CD4-positive, CD25-positive, alpha-beta regulatory T cell (primary cell): ENCODE measurements at regions not wholly inside any gene's neighbourhood (a gene's known extent, or its start where the extent isn't known, plus 50 kb on each side); places are given as distances from the start of the nearest gene placed in this dataset.

Experiments used
- ATAC-seq, 2 donors: fragments of 150-1000 bp; cut with Tn5 transposase; one replicate each; pipeline ENCODE4 v1.10.0; 2021; ENCODE audit warnings: low read depth in 2 of 2, moderate number of reproducible peaks in 2 of 2, moderate library complexity in 1 of 2
- DNase-seq, 3 donors: peaks; one replicate each; pipeline versions ENCODE4 v3.0.0 to v3.0.0-alpha.2; 2012 to 2022; ENCODE audit warnings: mixed read lengths in 1 of 3
- H3K27ac ChIP-seq: one replicate; pipeline ENCODE4 v1.7.0; 2013; ENCODE audit warnings: mild to moderate bottlenecking, low read length; ENCODE audit not compliant: insufficient read depth, poor library complexity, severe bottlenecking
- H3K27me3 ChIP-seq: one replicate; pipeline ENCODE4 v1.7.0; 2013; ENCODE audit warnings: low read length; ENCODE audit not compliant: control insufficient read depth, insufficient read depth
- H3K36me3 ChIP-seq: one replicate; pipeline ENCODE4 v1.7.0; 2013; ENCODE audit warnings: mild to moderate bottlenecking, low read length, moderate library complexity; ENCODE audit not compliant: control insufficient read depth, insufficient read depth
- H3K4me1 ChIP-seq: 2 replicates; pipeline ENCODE4 v1.7.0; 2013; ENCODE audit warnings: mild to moderate bottlenecking, low read length; ENCODE audit not compliant: insufficient read depth, control insufficient read depth, poor library complexity, severe bottlenecking
- H3K4me3 ChIP-seq: one replicate; pipeline ENCODE4 v1.7.0; 2013; ENCODE audit warnings: low read depth, mild to moderate bottlenecking, low read length, moderate library complexity
- H3K9me3 ChIP-seq, 2 experiments: 1 replicate in 1 of 2; 2 replicates in 1 of 2; pipeline ENCODE4 v1.7.0; 2013; ENCODE audit warnings: low read length in 2 of 2, mild to moderate bottlenecking in 1 of 2, moderate library complexity in 1 of 2; ENCODE audit not compliant: control insufficient read depth in 2 of 2
- H3K27ac Mint-ChIP-seq, 3 donors: one replicate each; pipeline ENCODE4 v1.8.0; 2020 to 2022; ENCODE audit warnings: mild to moderate bottlenecking in 3 of 3, mixed read lengths in 3 of 3, moderate library complexity in 2 of 3
- H3K27me3 Mint-ChIP-seq: one replicate; pipeline ENCODE4 v1.8.0; 2022; ENCODE audit warnings: mild to moderate bottlenecking, mixed read lengths
- H3K36me3 Mint-ChIP-seq: one replicate; pipeline ENCODE4 v1.8.0; 2020; ENCODE audit warnings: mixed read lengths
- H3K4me1 Mint-ChIP-seq, 4 donors: one replicate each; pipeline ENCODE4 v1.8.0; 2020 to 2022; ENCODE audit warnings: mixed read lengths in 4 of 4, mild to moderate bottlenecking in 1 of 4
- H3K4me3 Mint-ChIP-seq, 4 donors: one replicate each; pipeline ENCODE4 v1.8.0; 2020 to 2022; ENCODE audit warnings: mild to moderate bottlenecking in 4 of 4, mixed read lengths in 4 of 4, moderate library complexity in 3 of 4
- H3K9me3 Mint-ChIP-seq, 7 donors: one replicate each; pipeline ENCODE4 v1.8.0; 2020 to 2022; ENCODE audit warnings: mixed read lengths in 7 of 7, mild to moderate bottlenecking in 3 of 7, moderate library complexity in 2 of 7

GRCh38 chr15:62494197-62494596 is 329.1 kb upstream of the C2CD4B start:
- H3K27me3 Mint-ChIP-seq: no peaks in the 10 kb centered on the region
- Histone ChIP-seq H3K27me3 (no peaks in the 10 kb centered on the region), H3K27ac (no peak overlapping the region), H3K4me3 (no peak overlapping the region), H3K4me1 (no peaks in the 10 kb centered on the region), H3K9me3 (no peaks in the 10 kb centered on the region), H3K36me3 (no peaks in the 10 kb centered on the region)
- H3K9me3 Mint-ChIP-seq: no peaks in the 10 kb centered on the region
- DNase-seq (no peak), ATAC-seq (no peak)
- no peaks in the 10 kb centered on the region for H3K4me1 Mint-ChIP-seq
- no peak overlapping the region for H3K27ac Mint-ChIP-seq
- H3K36me3 Mint-ChIP-seq: no peaks in the 10 kb centered on the region
- no peak overlapping the region for H3K4me3 Mint-ChIP-seq

- Histone ChIP-seq H3K4me1 (no peaks in the 10 kb centered on the region), H3K27me3 (no peaks in the 10 kb centered on the region), H3K9me3 (no peaks in the 10 kb centered on the region), H3K36me3 (no peaks in the 10 kb centered on the region), H3K27ac (no peak overlapping the region), H3K4me3 (no peak overlapping the region)
- H3K4me3 Mint-ChIP-seq: no peak overlapping the region
- H3K4me1 Mint-ChIP-seq: no peaks in the 10 kb centered on the region
- no peak for ATAC-seq
- H3K27me3 Mint-ChIP-seq: no peaks in the 10 kb centered on the region
- DNase-seq: no peak
- no peaks in the 10 kb centered on the region for H3K36me3 Mint-ChIP-seq
- no peaks in the 10 kb centered on the region for H3K9me3 Mint-ChIP-seq
- no peak overlapping the region for H3K27ac Mint-ChIP-seq
These were observed 330.9 kb upstream of the C2CD4B start for GRCh38 chr15:62495670-62496614.

GRCh38 chr15:62497356-62497755 is 332.3 kb upstream of the C2CD4B start:
- H3K4me3 ChIP-seq: no peak overlapping the region
- Mint-ChIP-seq H3K27me3 (no peaks in the 10 kb centered on the region), H3K36me3 (no peaks in the 10 kb centered on the region), H3K9me3 (no peaks in the 10 kb centered on the region), H3K4me3 (no peak overlapping the region), H3K27ac (no peak overlapping the region), H3K4me1 (no peaks in the 10 kb centered on the region)
- H3K27me3 ChIP-seq: no peaks in the 10 kb centered on the region
- H3K4me1 ChIP-seq: no peaks in the 10 kb centered on the region
- no peaks in the 10 kb centered on the region for H3K9me3 ChIP-seq
- H3K27ac ChIP-seq: no peak overlapping the region
- H3K36me3 ChIP-seq: no peaks in the 10 kb centered on the region
- DNase-seq: no peak
- no peak for ATAC-seq

GRCh38 chr15:62498278-62498677 is 333.2 kb upstream of the C2CD4B start:
- ATAC-seq (no peak), DNase-seq (no peak)
- no peak overlapping the region for H3K4me3 Mint-ChIP-seq
- Histone ChIP-seq H3K27ac (no peak overlapping the region), H3K4me1 (no peaks in the 10 kb centered on the region), H3K27me3 (no peaks in the 10 kb centered on the region), H3K36me3 (no peaks in the 10 kb centered on the region), H3K9me3 (no peaks in the 10 kb centered on the region), H3K4me3 (no peak overlapping the region)
- H3K27me3 Mint-ChIP-seq: no peaks in the 10 kb centered on the region
- no peaks in the 10 kb centered on the region for H3K9me3 Mint-ChIP-seq
- no peaks in the 10 kb centered on the region for H3K4me1 Mint-ChIP-seq
- no peak overlapping the region for H3K27ac Mint-ChIP-seq
- H3K36me3 Mint-ChIP-seq: no peaks in the 10 kb centered on the region

GRCh38 chr15:62498712-62499111 is 333.6 kb upstream of the C2CD4B start:
- no peak for ATAC-seq
- Mint-ChIP-seq H3K4me3 (no peak overlapping the region), H3K4me1 (no peaks in the 10 kb centered on the region), H3K9me3 (no peaks in the 10 kb centered on the region), H3K27me3 (no peaks in the 10 kb centered on the region), H3K36me3 (no peaks in the 10 kb centered on the region), H3K27ac (no peak overlapping the region)
- Histone ChIP-seq H3K4me1 (no peaks in the 10 kb centered on the region), H3K27ac (no peak overlapping the region), H3K27me3 (no peaks in the 10 kb centered on the region), H3K36me3 (no peaks in the 10 kb centered on the region), H3K4me3 (no peak overlapping the region), H3K9me3 (no peaks in the 10 kb centered on the region)
- no peak for DNase-seq

GRCh38 chr15:62500325-62500724 is 335.2 kb upstream of the C2CD4B start:
- Mint-ChIP-seq H3K36me3 (no peaks in the 10 kb centered on the region), H3K9me3 (peaks cover 0 to 2% (median 0%) of the 10 kb centered on the region in 7 donors), H3K4me3 (no peak overlapping the region), H3K27ac (no peak overlapping the region), H3K27me3 (peaks cover 5% of the 10 kb centered on the region), H3K4me1 (no peaks in the 10 kb centered on the region)
- H3K9me3 ChIP-seq: no peaks in the 10 kb centered on the region
- H3K4me1 ChIP-seq: no peaks in the 10 kb centered on the region
- H3K4me3 ChIP-seq: no peak overlapping the region
- no peak overlapping the region for H3K27ac ChIP-seq
- ATAC-seq (no peak), DNase-seq (no peak)
- H3K36me3 ChIP-seq: no peaks in the 10 kb centered on the region
- H3K27me3 ChIP-seq: no peaks in the 10 kb centered on the region

GRCh38 chr15:62502451-62502850 is 337.4 kb upstream of the C2CD4B start:
- no peak overlapping the region for H3K4me3 Mint-ChIP-seq
- no peak for ATAC-seq
- H3K9me3 Mint-ChIP-seq: peaks cover 0 to 2% (median 0%) of the 10 kb centered on the region in 7 donors

GRCh38 chr15:62503451-62503850 is 338.4 kb upstream of the C2CD4B start:
- no peak for ATAC-seq
- Histone ChIP-seq H3K27me3 (no peaks in the 10 kb centered on the region), H3K36me3 (no peaks in the 10 kb centered on the region), H3K27ac (no peak overlapping the region), H3K4me1 (no peaks in the 10 kb centered on the region), H3K4me3 (no peak overlapping the region), H3K9me3 (no peaks in the 10 kb centered on the region)
- peaks cover 0 to 2% (median 0%) of the 10 kb centered on the region in 7 donors for H3K9me3 Mint-ChIP-seq
- H3K4me1 Mint-ChIP-seq: no peaks in the 10 kb centered on the region
- no peak overlapping the region for H3K27ac Mint-ChIP-seq
- H3K27me3 Mint-ChIP-seq: peaks cover 5% of the 10 kb centered on the region
- no peak overlapping the region for H3K4me3 Mint-ChIP-seq
- no peak for DNase-seq
- H3K36me3 Mint-ChIP-seq: no peaks in the 10 kb centered on the region

More at GRCh38 chr15:62502451-62502850, 337.4 kb upstream of the C2CD4B start:
- DNase-seq: no peak
- H3K27ac Mint-ChIP-seq: no peak overlapping the region
- Histone ChIP-seq H3K4me1 (no peaks in the 10 kb centered on the region), H3K9me3 (no peaks in the 10 kb centered on the region), H3K36me3 (no peaks in the 10 kb centered on the region), H3K27me3 (no peaks in the 10 kb centered on the region), H3K27ac (no peak overlapping the region), H3K4me3 (no peak overlapping the region)
- H3K27me3 Mint-ChIP-seq: peaks cover 5% of the 10 kb centered on the region
- H3K36me3 Mint-ChIP-seq: no peaks in the 10 kb centered on the region
- H3K4me1 Mint-ChIP-seq: no peaks in the 10 kb centered on the region
